ENCODE measurements at regions not wholly inside any gene's neighbourhood (a gene's known extent, or its start where the extent isn't known, plus 50 kb on each side); places are given as distances from the start of the nearest gene placed in this dataset.
"Not testable (repeated sequence)": the region's sequence is repeated elsewhere in the genome, so short reads cannot be mapped to it uniquely, and the experiment has no call there.

DNA sequence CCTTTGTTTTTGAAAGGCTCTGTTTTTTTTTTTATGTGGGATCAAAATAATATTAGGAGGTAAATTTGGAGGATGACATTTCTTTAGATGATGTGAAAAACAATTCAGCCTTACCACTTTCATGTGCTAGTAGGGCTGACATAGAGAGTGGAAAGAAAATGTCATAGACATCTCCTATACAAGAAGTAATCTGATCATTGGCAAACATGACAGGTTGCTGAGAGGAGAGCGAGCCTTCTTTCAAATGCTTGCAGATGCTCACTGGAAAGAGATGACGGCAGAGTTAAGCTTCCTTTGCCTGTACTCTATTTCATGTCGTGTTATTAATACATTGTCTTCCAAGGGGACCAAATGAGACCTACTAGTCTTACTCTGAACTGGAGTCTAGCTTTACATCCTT, 160.1 kb upstream of the DAP start:
- no peak for DNase-seq

DNA sequence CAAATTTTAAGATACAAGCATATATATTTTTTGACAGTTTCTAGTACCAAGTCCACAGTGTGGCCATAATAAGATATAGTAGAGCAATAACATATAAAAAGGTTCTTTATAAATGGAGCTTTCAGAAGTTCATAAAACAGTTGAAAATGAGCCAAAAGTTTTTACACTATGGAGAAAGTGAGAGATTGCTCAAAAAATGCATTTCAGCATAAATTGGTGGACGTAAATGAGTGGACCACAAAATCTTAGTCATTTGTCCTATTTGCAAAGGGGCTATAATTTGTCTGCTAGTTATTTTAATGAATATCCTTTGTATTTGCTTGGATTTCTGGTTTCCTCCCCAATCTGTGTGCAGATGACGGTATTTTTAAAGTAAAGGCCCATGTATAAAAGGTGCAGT, 159.4 kb upstream of the DAP start:
- no peak for DNase-seq

DNA sequence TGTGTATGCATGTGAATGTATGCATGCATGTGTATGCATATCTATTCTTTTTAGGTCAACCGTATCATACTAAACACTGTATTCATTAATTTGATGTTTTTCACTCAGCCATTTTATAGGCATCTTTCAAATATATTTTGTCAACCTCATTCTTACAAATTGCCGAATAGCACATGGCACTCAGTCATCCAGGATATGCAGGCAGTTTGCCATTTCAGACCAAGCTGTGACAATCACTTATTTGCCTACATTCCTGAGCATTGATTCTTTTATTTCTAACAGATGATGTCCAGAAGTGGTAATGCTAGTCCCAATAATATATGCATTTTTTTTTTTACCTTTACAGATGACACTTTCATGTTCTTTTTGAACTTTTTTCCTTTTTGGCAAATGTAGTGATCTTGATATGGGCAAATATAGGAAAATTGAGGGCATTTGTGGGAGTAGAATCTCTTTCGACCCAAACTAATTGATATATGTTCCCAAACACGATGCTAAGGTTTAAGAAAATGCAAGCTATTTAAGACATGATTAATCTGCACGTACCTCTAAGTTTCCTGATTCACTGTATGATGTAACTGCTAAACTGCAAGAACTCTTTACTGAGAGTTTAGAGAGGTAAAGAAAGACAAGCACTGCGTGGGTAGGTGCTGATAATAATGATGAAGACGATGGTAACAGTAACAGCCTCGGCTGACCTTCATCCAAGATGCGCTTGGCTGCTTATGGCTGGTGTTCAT, 153.9 kb upstream of the DAP start:
- peak; percentile 64 for DNase-seq

DNA sequence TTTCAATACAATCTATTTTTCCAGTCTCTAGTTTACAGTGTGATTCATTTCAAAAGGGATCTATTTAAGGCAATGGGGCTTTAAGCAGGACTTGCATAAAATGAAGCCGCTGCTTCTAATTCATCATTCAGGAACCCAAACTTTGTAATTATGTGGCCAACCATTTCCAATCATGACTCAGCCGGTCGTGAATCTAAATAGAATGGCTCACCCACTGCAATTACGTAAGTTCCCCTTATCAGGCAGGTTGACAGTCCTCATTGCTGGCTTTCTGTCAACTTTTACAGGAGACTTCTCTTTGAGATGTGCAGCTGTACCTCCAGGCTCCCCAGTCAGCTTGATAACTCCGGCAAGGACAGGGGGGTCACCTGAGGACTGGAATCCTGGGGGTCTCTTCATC, 152.8 kb upstream of the DAP start:
- peak; percentile 94 for DNase-seq

DNA sequence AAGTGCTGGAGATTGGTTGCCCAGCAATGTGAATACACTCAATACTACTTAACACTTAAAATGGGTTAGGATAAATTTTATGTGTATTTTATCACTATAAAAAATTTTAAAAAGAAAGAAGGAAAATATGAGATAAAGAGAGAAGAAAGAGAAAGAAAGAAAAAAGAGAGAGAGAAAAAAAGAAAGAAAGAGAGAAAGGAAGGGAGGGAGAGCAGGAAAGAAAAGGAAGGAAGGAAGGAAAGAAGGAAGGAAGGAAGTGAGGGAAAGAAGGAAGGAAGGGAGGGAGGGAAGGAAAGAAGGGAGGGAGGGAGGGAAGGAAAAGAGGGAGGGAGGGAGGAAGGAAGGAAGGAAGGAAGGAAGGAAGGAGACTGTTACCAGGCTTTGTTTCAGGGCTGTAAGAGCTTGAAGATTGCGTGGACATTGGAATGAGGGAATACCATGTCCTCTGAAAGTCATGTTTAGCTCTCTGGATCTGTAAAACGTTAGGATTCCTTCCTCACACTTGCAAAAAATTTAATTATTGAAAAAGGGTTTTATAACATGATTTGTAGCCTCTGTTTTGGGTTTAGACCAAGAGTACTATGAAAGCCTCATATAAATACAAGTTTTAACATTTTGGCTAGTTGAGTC, 152.3 kb upstream of the DAP start:
- DNase-seq, result no peak

DNA sequence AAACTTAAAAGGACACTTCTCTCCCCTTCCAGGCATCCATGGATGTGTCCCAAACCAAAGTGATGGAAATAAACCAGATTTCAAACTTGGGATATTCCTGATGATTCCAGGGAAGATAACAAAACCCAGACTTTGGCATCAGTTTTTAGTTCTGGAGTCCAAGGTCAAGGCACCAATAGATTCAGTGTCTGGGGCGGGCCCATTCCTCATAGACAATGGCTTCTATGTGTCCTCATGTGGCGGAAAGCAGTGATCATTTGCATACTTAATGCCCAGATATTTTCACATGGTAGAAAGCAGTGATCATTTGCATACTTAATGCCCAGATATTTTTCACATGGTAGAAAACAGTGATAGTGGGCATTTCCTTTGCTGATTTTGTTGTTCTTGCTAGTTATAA, 151.4 kb upstream of the DAP start:
- DNase-seq, result no peak

DNA sequence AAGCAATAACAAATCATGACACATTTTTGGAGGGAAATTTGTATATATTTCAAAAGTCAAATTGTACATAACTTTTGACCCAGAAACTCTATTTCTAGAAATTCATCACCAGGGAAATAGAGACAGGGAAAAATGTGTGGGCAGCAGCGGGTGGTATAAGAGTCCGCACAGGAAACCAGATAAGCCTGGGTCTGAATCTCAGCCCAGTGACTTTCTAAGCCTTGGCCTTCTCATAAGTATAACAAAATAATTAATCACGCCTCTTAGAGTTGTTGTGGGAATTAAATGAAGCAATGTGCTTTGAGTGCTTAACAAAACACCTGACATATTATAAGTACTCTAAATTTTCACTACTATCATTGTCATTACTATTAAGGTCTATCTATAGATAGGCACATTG, 149.2 kb upstream of the DAP start:
- DNase-seq, result no peak

DNA sequence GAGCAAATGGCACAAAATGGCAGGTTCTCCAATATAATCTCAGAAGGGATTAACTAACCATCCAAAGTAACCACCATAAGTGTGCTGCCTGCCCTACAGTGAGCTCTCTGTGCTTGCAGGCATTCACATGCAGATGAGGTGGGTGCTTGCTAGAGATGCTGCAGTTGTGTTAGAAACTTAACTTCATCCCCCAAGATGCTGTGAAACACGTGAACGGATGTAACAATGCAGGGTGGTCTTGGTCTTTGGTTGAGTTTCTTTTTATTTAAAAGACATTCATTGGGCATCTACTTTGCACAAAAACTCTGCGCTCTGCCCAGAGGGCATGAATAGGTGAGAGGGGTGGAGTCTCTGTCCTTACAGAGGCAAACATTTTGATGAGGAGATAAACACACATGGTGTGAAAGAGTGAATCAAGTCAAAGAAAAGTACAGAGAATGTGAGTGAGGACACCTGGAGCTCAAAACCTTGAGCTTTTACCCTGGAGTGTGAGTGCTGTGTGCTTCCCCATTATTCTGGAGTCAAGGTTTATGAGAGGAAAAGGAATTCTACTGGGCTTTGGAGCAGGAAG, 143.9 kb upstream of the DAP start:
- no peak for DNase-seq

DNA sequence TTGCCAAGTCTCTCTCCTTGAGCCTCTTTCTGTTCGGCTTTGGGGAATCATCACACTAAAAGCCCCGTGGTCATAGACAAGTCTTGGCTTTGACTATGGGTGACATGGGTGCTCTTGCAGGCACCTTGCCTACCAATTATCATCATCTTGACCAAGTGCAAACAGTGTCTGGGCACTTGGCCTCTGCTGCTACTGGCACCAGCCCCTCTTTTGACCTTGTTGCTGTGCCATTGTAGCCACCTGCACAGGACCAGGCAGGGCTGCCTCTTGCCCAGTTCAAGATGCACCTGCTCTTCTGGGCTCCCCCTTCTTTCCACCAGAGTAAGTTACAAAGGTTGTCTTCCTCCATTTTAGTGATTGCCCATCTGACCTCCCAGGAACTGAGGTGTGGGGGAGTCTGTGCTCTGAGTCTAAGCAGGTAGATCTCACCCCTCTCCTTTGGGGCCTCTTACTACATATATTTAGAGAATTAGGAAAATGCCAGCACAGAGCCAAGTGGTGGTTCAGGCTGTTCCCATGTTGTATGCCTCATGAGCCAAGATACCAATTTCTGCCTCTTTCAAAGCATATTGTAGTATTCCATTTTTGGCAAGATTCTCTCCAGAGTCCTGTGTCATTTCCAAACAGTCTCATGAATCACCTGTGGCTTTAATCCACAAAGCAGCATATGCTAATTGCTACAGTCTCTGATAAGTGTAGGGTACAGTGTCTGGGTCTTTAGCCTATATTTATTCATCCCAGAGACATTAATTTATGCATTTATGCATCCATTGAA, 142.9 kb upstream of the DAP start:
- DNase-seq, result no peak

DNA sequence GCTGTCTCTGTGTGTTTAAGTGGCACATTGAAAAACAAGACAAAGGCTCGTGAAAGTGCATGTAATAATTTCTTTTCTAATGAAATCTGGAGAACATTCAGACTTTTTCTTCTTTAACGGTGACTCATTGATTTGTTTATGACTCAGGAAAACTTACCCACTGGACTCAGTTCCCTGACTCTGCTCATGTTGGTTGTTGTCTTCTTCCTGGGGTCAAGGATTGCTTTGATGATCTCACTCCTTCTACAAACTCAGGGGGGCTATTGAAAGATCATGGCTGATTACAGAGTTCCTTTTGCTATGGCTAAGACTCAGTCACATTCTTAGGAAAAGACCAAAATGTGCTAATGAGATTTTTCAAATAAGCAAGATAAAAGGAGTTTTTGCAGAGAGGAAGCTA, 141.1 kb upstream of the DAP start:
- peak; percentile 55 for DNase-seq

DNA sequence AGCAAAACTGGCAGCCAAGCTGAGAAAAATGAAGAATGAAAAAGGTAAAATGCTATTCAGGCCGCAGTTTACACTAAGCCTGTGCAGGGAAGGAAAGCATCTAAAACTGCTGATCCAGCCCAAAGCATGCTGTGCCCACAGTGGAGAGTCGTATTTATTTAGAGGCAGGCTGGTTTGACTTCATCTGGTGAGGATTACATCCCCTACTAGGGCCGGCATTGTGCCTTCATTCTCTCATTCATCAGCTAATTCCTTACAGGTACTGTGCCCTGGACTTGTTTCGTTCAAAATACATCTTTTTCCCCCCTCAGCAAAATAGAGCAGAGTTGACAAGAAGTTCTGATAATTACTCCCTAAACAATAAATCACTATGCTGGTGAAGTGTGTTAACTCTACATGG, 137.5 kb upstream of the DAP start:
- no peak for DNase-seq

DNA sequence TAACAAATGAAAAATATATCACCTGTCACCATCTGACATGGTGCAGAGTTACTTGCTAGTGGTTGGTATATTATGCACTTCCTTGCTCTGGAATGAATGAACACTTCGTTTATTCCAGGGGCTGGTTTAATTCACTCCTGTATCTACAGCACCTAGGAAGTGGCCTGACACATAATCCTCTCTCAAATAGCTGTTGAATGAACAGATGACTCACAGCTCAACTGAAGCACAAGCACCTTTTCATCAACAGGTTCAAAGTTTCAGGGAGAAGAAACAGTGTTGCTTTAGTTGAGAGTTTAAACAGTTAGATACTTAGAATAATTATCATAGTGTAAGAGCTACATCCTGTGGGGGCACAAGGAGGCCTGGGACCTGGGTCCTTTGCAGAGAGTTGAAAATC, 135.0 kb upstream of the DAP start:
- DNase-seq, result no peak

DNA sequence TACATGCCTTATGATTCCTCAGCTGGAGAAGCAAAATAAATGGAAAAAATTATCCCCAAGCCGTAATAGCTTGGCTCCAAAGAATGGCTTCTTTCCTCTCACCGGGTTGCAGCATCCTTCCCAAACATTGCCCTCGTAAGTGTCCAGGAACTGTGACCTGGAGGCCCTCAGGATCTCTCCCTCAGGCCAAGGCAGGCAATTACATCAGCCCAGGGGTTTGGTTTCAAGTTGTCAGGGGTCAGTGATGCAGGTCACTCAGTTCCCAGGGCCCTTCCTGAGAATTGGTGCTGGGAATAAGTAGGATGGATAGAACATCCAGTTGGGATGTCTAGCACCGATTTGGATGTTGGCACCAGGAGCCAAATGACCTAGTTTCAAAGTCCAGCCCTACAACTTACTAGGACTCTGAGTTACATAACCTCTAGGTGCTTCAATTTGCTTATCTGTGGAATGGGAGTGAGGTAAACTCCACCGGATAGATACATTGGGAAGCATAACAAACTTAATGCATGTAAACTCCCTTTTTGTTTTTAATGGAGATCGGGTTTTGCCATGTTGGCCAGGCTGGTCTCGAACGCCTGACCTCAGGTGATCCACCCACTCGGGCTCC, 133.5 kb upstream of the DAP start:
- no peak for DNase-seq

DNA sequence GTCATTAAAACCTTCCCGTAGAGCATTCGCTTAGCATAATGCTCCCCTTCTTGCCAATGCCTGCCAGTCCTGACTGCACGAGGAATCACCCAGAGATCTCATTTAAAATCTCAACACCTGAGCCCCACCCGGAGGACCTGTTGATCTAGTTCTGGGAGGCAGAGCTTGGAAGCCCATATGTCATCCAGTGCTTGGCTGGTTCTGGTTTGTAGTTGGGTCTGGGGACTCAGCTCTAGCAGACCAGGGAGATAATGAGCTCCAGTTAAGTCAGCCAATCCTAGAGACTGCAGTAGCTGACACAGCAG, 131.8 kb upstream of the DAP start:
- DNase-seq, result no peak

DNA sequence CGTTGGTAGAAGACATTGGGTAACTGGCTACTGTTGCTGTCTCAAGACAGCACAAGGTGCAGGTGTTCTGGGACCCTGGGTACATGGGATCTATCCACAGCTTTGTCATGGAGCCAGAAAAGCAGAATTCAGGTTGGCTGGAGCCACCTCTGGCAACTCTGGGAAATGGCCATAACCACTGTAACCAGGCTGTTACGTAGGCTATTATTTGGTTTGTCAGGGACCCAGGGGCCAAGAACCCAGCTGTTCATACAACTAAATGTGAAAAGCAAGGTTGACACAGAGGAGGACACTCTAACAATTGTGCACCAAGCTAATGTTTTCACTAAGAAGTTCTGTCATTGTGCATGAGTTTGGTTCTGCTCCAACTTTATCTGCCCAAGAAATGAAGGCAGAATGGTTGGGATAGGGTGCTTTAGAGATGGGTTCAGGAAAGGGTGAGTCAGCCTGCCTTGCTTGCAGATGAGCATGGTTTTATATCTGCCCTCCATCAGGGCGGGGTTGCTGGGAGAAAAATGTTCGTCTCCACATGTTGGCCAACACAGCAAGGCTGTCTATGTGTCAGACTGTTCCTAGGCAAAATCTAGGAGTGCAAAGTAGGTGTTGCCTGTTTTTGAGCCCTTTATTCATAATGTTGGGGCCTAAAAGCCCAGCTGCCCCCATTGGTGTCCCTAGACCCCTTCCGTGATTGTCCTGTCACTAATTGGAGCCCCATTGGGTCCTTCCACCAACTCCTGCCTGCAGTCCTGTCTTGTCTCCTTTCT, 131.3 kb upstream of the DAP start:
- DNase-seq, result peak; percentile 7

DNA sequence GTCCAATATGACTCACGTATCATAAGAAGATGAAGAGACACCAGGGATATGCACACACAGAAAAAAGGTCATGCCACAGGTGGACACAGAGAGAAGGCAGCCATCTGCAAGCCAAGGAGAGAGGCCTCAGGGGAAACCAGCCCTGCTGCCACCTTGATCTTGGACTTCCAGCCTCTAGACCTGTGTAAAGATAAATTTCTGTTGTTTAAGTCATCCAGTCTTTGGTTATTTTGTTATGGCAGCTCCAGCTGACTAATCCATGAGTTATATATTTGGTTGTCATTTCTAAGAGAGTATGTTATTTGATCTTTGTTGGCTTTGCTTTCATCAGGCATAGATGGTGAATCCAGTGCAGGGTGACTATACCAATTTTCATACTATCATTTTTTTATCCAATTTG, 130.2 kb upstream of the DAP start:
- no peak for DNase-seq

DNA sequence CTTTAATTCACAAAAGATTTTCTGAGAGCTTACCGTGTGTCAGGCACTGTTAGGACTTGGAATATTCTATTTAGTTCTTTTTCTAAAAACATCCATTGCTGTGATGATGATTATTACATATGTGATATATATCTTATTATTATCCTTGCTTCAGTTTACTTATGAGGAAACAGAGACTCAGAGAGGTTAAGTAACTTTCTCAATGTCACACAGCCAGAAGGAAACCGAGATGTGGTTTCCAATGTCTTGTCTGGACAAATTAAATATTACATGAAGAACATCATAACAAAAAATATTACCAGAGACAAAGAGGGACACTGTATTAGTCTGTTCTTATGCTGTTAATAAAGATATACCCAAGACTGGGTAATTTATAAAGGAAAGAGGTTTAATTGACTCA, 125.5 kb upstream of the DAP start:
- no peak for DNase-seq

DNA sequence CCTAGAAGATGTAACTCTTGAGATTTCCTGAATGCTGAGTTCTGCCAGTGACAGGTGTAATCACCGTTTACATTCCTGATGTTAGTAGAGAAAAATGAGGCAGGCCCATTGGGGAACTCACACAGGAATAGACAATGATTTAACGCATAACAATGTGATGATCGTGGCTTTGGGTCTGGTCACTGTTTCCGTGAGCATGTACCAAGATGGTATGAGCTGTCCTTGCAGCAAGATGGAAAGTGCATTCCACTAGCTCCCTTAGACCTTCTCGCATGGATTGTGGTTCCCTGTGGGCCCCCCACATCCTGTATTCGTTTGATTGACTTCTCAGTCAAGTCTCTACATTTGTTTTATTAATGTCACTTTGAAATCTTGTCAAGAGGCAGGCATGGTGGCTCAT, 124.0 kb upstream of the DAP start:
- DNase-seq, result peak; percentile 93

DNA sequence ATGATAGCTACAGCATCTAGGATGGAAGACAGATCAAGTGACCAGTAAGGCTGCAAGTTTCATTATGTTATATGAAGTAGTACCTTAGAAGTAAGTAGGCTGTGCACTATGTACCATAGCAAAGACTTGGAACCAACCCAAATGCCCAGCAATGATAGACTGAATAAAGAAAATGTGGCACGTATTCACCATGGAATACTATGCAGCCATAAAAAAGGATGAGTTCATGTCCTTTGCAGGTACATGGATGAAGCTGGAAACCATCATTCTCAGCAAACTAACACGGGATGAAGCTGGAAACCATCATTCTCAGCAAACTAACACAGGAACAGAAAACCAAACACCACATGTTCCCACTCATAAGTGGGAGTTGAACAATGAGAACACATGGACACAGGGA, 122.9 kb upstream of the DAP start:
- DNase-seq, result not testable (repeated sequence)

DNA sequence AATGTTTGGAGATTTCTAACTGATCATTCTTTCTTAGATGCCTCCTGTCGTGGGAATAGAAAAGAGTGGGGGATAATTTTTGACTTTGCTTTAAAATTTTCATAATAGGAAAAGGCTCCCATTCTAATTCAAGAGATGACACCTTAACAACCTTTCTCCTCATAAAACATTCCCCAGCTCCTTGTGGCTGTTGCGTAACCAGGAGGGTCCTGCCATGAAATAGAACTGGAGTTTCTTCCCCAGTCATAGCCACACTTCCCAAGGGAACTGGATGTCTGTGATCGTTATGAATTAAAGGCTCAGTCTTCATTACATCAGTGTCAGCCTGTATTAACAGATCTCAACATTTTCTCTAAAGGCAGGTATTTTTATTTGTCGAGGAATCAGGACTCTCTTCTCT, 119.9 kb upstream of the DAP start:
- no peak for DNase-seq

DNA sequence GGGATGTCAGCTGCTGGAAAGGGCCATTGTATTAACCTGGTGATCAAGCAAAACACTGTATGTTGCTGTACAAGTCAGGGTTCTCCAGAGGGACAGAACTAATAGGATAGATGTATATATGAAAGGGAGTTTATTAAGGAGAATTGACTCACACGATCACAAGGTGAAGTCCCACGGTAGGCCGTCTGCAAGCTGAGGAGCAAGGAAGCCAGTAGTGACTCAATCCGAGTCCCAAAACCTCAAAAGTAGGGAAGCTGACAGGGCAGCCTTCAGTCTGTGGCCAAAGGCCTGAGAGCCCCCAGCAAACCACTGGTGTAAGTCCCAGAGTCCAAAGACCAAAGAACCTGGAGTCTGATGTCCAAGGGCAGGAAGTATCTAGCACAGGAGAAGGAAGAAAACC, 116.0 kb upstream of the DAP start:
- not testable (repeated sequence) for DNase-seq

DNA sequence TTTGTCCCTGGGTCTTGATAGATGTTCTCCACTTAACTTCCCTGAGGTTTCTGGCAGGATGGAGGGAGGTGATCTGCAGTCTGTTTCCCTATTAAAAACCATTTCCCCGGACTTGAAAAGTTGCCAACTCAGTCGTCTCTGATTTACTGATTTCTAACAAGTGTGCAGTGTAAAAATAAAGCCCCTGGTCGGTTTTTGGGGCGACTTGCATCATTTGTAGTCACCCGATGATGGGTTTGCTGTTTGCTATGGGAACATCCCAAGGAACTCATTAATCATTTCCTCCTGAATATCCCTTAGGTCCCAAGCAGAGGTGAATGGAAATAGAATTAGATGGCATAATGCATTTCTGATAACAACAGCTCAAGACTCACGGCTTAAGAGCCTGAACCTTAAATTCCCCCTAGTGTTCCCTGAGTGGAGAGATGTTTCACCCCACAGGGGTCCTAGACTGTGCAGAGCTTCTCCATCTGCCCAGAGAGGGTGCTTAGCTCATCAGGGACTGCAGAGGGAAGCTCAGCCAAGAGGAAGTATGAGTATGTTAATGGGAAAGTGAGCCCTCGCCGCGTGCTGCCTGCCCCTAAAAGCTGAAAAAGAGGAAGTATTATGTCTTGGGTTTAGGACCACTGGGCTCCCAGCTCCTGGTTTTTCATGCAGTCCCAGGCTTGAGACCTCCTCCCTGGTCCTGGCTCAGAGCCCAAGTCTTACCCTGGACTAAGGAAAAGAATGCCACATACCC, 115.1 kb upstream of the DAP start:
- DNase-seq, result peak; percentile 19
